ENCODE measurements at regions not wholly inside any gene's neighbourhood (a gene's known extent, or its start where the extent isn't known, plus 50 kb on each side); places are given as distances from the start of the nearest gene placed in this dataset.

DNA sequence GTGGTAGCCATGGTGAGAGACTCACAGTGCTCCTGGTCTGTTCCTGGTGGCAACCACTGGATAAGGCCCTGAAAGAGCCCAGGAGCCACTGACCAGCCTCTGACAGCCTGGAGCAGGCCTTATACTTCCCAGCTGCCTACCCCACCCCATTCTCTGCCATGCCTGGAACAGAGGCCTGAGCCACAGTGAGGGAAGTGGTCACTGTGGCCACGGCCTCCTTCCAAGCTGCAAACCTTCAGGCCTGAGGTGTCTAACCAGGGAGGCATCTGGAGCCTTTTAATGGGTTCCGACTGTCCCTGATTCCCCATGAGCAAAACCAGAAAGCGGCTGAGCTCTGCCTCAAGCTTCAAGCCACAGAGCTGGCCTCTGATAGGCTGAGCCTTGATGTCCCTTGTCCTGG is 113.0 kb upstream of the SIRPA start:
- no peak for TF ChIP-seq NFIC (IDR thresholded peaks at IDR 0.05)
- TF ChIP-seq CREB1 (IDR thresholded peaks at IDR 0.05; ENCODE audit: low read depth): no peak
- no peak for TF ChIP-seq TAF1 (IDR thresholded peaks at IDR 0.05; ENCODE audit: low read depth)
- TF ChIP-seq FOXM1 (IDR thresholded peaks at IDR 0.05; ENCODE audit: borderline replicate concordance, low read depth): no peak
- TF ChIP-seq YY1 (IDR thresholded peaks at IDR 0.05; ENCODE audit: low read depth): no peak
- no peak for TF ChIP-seq EP300 (IDR thresholded peaks at IDR 0.05; ENCODE audit: borderline replicate concordance)
- no peak for TF ChIP-seq USF1 (IDR thresholded peaks at IDR 0.05)
- no peak for TF ChIP-seq ZBTB7A (IDR thresholded peaks at IDR 0.05; ENCODE audit: low read depth)
- TF ChIP-seq TEAD4 (IDR thresholded peaks at IDR 0.05): no peak
- TF ChIP-seq, protein P1, sequence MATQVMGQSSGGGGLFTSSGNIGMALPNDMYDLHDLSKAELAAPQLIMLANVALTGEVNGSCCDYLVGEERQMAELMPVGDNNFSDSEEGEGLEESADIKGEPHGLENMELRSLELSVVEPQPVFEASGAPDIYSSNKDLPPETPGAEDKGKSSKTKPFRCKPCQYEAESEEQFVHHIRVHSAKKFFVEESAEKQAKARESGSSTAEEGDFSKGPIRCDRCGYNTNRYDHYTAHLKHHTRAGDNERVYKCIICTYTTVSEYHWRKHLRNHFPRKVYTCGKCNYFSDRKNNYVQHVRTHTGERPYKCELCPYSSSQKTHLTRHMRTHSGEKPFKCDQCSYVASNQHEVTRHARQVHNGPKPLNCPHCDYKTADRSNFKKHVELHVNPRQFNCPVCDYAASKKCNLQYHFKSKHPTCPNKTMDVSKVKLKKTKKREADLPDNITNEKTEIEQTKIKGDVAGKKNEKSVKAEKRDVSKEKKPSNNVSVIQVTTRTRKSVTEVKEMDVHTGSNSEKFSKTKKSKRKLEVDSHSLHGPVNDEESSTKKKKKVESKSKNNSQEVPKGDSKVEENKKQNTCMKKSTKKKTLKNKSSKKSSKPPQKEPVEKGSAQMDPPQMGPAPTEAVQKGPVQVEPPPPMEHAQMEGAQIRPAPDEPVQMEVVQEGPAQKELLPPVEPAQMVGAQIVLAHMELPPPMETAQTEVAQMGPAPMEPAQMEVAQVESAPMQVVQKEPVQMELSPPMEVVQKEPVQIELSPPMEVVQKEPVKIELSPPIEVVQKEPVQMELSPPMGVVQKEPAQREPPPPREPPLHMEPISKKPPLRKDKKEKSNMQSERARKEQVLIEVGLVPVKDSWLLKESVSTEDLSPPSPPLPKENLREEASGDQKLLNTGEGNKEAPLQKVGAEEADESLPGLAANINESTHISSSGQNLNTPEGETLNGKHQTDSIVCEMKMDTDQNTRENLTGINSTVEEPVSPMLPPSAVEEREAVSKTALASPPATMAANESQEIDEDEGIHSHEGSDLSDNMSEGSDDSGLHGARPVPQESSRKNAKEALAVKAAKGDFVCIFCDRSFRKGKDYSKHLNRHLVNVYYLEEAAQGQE (IDR thresholded peaks at IDR 0.05; ENCODE audit: low read depth): no peak
- no peak for TF ChIP-seq RAD21 (IDR thresholded peaks at IDR 0.05; ENCODE audit: low read depth)
- no peak for TF ChIP-seq EGR1 (IDR thresholded peaks at IDR 0.05)
- TF ChIP-seq TCF12 (IDR thresholded peaks at IDR 0.05; ENCODE audit: low read depth): no peak
- TF ChIP-seq MAX (IDR thresholded peaks at IDR 0.05): no peak
- no peak for TF ChIP-seq CEBPB (IDR thresholded peaks at IDR 0.05)

DNA sequence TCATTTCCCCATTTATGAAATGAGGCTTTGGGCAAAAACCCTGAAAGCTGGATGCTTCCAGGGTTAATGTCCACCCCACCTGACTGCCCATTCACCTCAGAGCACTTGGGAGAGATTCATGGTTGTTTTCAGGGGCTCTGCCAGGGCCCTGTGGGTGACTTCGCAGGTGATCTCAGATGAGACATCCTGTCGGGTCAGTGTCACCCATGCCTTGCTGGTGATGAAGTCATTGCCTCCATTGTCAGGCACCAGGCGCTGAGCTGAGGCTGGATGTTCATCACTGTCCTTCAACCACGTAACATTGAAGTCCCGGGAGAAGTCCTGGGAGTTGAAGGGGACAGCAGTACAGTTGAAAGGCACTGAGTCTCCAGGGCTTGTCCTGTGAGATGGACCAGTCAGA is 115.6 kb upstream of the SIRPA start:
- TF ChIP-seq USF1 (IDR thresholded peaks at IDR 0.05): no peak
- no peak for TF ChIP-seq TEAD4 (IDR thresholded peaks at IDR 0.05)
- no peak for TF ChIP-seq YY1 (IDR thresholded peaks at IDR 0.05; ENCODE audit: low read depth)
- no peak for TF ChIP-seq TCF12 (IDR thresholded peaks at IDR 0.05; ENCODE audit: low read depth)
- no peak for TF ChIP-seq FOXM1 (IDR thresholded peaks at IDR 0.05; ENCODE audit: borderline replicate concordance, low read depth)
- no peak for TF ChIP-seq CREB1 (IDR thresholded peaks at IDR 0.05; ENCODE audit: low read depth)
- no peak for TF ChIP-seq EP300 (IDR thresholded peaks at IDR 0.05; ENCODE audit: borderline replicate concordance)
- no peak for TF ChIP-seq CEBPB (IDR thresholded peaks at IDR 0.05)
- TF ChIP-seq EGR1 (IDR thresholded peaks at IDR 0.05): no peak
- TF ChIP-seq RAD21 (IDR thresholded peaks at IDR 0.05; ENCODE audit: low read depth): no peak
- no peak for TF ChIP-seq NFIC (IDR thresholded peaks at IDR 0.05)
- no peak for TF ChIP-seq ZBTB7A (IDR thresholded peaks at IDR 0.05; ENCODE audit: low read depth)
- TF ChIP-seq, protein P1 (IDR thresholded peaks at IDR 0.05; ENCODE audit: low read depth): no peak
- no peak for TF ChIP-seq TAF1 (IDR thresholded peaks at IDR 0.05; ENCODE audit: low read depth)
- TF ChIP-seq MAX (IDR thresholded peaks at IDR 0.05): no peak

- TF ChIP-seq ZBTB7A (IDR thresholded peaks at IDR 0.05; ENCODE audit: low read depth) (no peak), RAD21 (IDR thresholded peaks at IDR 0.05; ENCODE audit: low read depth) (no peak), FOXM1 (IDR thresholded peaks at IDR 0.05; ENCODE audit: borderline replicate concordance, low read depth) (no peak), YY1 (IDR thresholded peaks at IDR 0.05; ENCODE audit: low read depth) (no peak), EGR1 (IDR thresholded peaks at IDR 0.05) (no peak), MAX (IDR thresholded peaks at IDR 0.05) (no peak), TCF12 (IDR thresholded peaks at IDR 0.05; ENCODE audit: low read depth) (no peak), CEBPB (IDR thresholded peaks at IDR 0.05) (no peak), TEAD4 (IDR thresholded peaks at IDR 0.05) (no peak), EP300 (IDR thresholded peaks at IDR 0.05; ENCODE audit: borderline replicate concordance) (no peak), TAF1 (IDR thresholded peaks at IDR 0.05; ENCODE audit: low read depth) (no peak), CREB1 (IDR thresholded peaks at IDR 0.05; ENCODE audit: low read depth) (no peak), NFIC (IDR thresholded peaks at IDR 0.05) (no peak), USF1 (IDR thresholded peaks at IDR 0.05) (no peak)
- TF ChIP-seq, protein P1 (IDR thresholded peaks at IDR 0.05; ENCODE audit: low read depth): no peak
These were observed 116.9 kb upstream of the SIRPA start for GRCh38 chr20:1778338-1778737.
